Loucy (cell line): ENCODE measurements at regions not wholly inside any gene's neighbourhood (a gene's known extent, or its start where the extent isn't known, plus 50 kb on each side); places are given as distances from the start of the nearest gene placed in this dataset.

Source experiments
- H2AFZ ChIP-seq: fragments of 200-600 bp; sonication (generic); 2 replicates; pipeline ENCODE4 v1.6.0; 2016; ENCODE audit warnings: antibody characterized with exemption, mild to moderate bottlenecking, low read length, moderate library complexity
- H3F3A ChIP-seq: fragments of 200-600 bp; 2 replicates; pipeline ENCODE4 v1.6.0; 2016; ENCODE audit warnings: antibody characterized with exemption, low read depth, mild to moderate bottlenecking
- H3K27me3 ChIP-seq: fragments of 200-600 bp; sonication (generic); 2 replicates; pipeline ENCODE4 v1.6.1; 2014; ENCODE audit warnings: low read length, mild to moderate bottlenecking; ENCODE audit not compliant: insufficient read depth, poor library complexity, severe bottlenecking
- H3K36me3 ChIP-seq: fragments of 200-600 bp; sonication (generic); 2 replicates; pipeline ENCODE4 v1.6.1; 2016; ENCODE audit warnings: low read length; ENCODE audit not compliant: insufficient read depth
- H3K4me1 ChIP-seq: fragments of 200-600 bp; sonication (generic); 2 replicates; pipeline ENCODE4 v1.5.1; 2014; ENCODE audit warnings: low read length, mild to moderate bottlenecking; ENCODE audit not compliant: insufficient read depth, poor library complexity, severe bottlenecking
- H3K4me2 ChIP-seq: fragments of 200-600 bp; sonication (generic); 2 replicates; pipeline ENCODE4 v1.6.0; 2014; ENCODE audit warnings: antibody characterized with exemption, low read length, low read depth, mild to moderate bottlenecking; ENCODE audit not compliant: poor library complexity, severe bottlenecking
- H3K4me3 ChIP-seq: fragments of 200-600 bp; sonication (generic); 2 replicates; pipeline ENCODE4 v1.5.1; 2014; ENCODE audit warnings: low read length, mild to moderate bottlenecking, mixed read lengths; ENCODE audit not compliant: poor library complexity, severe bottlenecking
- H3K79me2 ChIP-seq: fragments of 200-600 bp; sonication (generic); 2 replicates; pipeline ENCODE4 v1.6.1; 2014; ENCODE audit warnings: low read length; ENCODE audit not compliant: insufficient read depth
- H3K9ac ChIP-seq: fragments of 200-600 bp; sonication (generic); 2 replicates; pipeline ENCODE4 v1.6.0; 2014; ENCODE audit warnings: mild to moderate bottlenecking, low read depth, low read length, moderate library complexity; ENCODE audit not compliant: poor library complexity, severe bottlenecking
- H3K9me2 ChIP-seq: fragments of 200-600 bp; sonication (generic); replicated peaks from 2 replicates; pipeline ENCODE4 v1.6.1; 2016; ENCODE audit warnings: low read depth, low read length, mixed read lengths
- H3K9me3 ChIP-seq: fragments of 200-600 bp; sonication (generic); 2 replicates; pipeline ENCODE4 v1.6.1; 2014; ENCODE audit warnings: mild to moderate bottlenecking, antibody characterized with exemption, low read length, low read depth; ENCODE audit not compliant: insufficient read depth
- H4K20me1 ChIP-seq: fragments of 200-600 bp; sonication (generic); 2 replicates; pipeline ENCODE4 v1.6.0; 2014; ENCODE audit warnings: antibody characterized with exemption, low read length, mild to moderate bottlenecking; ENCODE audit not compliant: insufficient read depth, poor library complexity, severe bottlenecking
- EZH2phosphoT487 ChIP-seq: fragments of 200-600 bp; IDR thresholded peaks from 2 replicates; pipeline ENCODE4 v1.6.1; 2018; ENCODE audit warnings: antibody characterized with exemption, mild to moderate bottlenecking, moderate library complexity, borderline replicate concordance
- TF ChIP-seq, protein P1 (sequence below): fragments of 200-600 bp; sonication (generic); conservative IDR thresholded peaks from 2 replicates; pipeline ENCODE4 v1.5.1; 2014; ENCODE audit warnings: mild to moderate bottlenecking, antibody characterized with exemption, low read length

DNA sequence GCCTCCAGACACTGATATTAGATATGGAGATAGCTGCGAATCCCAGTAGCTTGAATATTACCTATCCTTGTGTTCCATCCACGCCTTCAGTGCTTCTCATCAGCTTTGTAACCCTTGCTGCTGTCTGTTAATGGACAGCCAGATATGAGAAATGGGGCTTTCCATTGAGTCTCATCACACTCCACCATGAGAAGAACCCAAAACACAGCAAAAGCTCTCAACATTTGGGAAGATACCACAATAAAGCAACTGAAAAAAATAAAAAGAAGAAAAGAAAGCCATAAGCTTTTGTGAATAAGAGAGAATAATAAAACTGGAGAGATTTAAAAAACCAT is 225.4 kb downstream of the GALC start:
- no peak overlapping the region for H3K9ac ChIP-seq

DNA sequence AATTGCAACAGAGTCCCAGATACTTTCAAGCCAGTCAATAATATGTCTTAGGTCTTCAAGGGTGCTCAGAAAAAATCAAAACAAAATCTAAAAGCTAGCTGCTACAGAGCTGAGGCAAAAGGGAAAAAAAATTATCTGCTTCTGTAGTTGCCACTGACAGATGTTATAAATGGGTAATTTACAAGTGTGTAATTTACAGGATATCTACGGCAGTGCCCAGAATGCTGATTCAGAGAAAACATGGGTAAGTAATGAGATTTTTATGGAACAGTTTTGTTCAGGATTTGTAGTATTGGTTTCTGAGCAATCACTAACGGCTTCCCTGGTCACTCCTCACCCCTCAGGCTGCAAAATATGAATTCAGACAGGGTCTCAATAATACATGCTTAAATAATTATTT is 234.1 kb downstream of the GALC start:
- no peak for TF ChIP-seq EZH2phosphoT487
- TF ChIP-seq, protein P1, sequence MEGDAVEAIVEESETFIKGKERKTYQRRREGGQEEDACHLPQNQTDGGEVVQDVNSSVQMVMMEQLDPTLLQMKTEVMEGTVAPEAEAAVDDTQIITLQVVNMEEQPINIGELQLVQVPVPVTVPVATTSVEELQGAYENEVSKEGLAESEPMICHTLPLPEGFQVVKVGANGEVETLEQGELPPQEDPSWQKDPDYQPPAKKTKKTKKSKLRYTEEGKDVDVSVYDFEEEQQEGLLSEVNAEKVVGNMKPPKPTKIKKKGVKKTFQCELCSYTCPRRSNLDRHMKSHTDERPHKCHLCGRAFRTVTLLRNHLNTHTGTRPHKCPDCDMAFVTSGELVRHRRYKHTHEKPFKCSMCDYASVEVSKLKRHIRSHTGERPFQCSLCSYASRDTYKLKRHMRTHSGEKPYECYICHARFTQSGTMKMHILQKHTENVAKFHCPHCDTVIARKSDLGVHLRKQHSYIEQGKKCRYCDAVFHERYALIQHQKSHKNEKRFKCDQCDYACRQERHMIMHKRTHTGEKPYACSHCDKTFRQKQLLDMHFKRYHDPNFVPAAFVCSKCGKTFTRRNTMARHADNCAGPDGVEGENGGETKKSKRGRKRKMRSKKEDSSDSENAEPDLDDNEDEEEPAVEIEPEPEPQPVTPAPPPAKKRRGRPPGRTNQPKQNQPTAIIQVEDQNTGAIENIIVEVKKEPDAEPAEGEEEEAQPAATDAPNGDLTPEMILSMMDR = no peak
- Histone ChIP-seq H3K79me2 (no peaks in the 10 kb centered on the region), H3K4me1 (no peaks in the 10 kb centered on the region), H3K9me3 (no peaks in the 10 kb centered on the region), H2AFZ (no peak overlapping the region), H4K20me1 (no peaks in the 10 kb centered on the region), H3K4me3 (no peak overlapping the region), H3K27me3 (no peaks in the 10 kb centered on the region), H3K9me2 (no peaks in the 10 kb centered on the region), H3K4me2 (no peak overlapping the region), H3K9ac (no peak overlapping the region), H3F3A (no peaks in the 10 kb centered on the region), H3K36me3 (no peaks in the 10 kb centered on the region)

More for the DNA sequence above, 225.4 kb downstream of the GALC start:
- Histone ChIP-seq H3K4me2 (no peak overlapping the region), H3F3A (no peaks in the 10 kb centered on the region), H4K20me1 (no peaks in the 10 kb centered on the region), H3K27me3 (no peaks in the 10 kb centered on the region), H3K4me1 (no peaks in the 10 kb centered on the region), H3K79me2 (no peaks in the 10 kb centered on the region), H3K4me3 (no peak overlapping the region), H3K36me3 (no peaks in the 10 kb centered on the region), H3K9me3 (no peaks in the 10 kb centered on the region), H2AFZ (no peak overlapping the region), H3K9me2 (no peaks in the 10 kb centered on the region)
- TF ChIP-seq, protein P1 = no peak
- TF ChIP-seq EZH2phosphoT487 = no peak

DNA sequence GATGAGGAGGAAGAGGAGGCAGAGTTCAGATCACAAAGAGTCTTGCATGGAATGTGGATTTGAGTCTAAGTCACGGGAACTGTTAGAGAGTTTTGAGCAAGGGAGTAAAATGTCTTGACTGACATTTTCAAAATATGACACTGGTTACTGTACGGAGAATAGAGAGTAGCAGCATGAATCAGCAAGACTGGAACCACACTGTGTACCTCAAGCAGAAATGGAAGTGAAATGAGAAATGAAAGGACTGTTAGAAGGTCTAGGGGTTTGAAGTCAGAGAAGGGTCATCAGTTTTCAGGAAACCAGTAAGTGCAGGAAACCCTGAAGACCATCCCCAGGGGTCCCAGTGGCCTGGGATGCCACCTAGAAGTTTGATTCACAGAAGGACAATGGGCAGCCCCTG is 236.3 kb downstream of the GALC start:
- H3K36me3 ChIP-seq = no peaks in the 10 kb centered on the region
- H3K9me2 ChIP-seq = no peaks in the 10 kb centered on the region
- no peaks in the 10 kb centered on the region for H3K79me2 ChIP-seq
- TF ChIP-seq, protein P1 = no peak
- no peak for TF ChIP-seq EZH2phosphoT487
- H3K9me3 ChIP-seq = no peaks in the 10 kb centered on the region
- H3K4me3 ChIP-seq = no peak overlapping the region
- H3K4me1 ChIP-seq = no peaks in the 10 kb centered on the region
- no peaks in the 10 kb centered on the region for H4K20me1 ChIP-seq
- H3K4me2 ChIP-seq = no peak overlapping the region
- H3F3A ChIP-seq = no peaks in the 10 kb centered on the region
- no peak overlapping the region for H2AFZ ChIP-seq
- H3K9ac ChIP-seq = no peak overlapping the region
- no peaks in the 10 kb centered on the region for H3K27me3 ChIP-seq
